IMR-90 (cell line): ENCODE measurements at regions not wholly inside any gene's neighbourhood (a gene's known extent, or its start where the extent isn't known, plus 50 kb on each side); places are given as distances from the start of the nearest gene placed in this dataset.

Experiments
- POLR2A ChIP-seq: IDR thresholded peaks from 2 replicates; pipeline ENCODE4 v1.6.1; 2012; ENCODE audit warnings: mild to moderate bottlenecking, low read depth, low read length
- SMC3 ChIP-seq: fragments of 150-350 bp; IDR thresholded peaks from 2 replicates; pipeline ENCODE4 v1.6.1; 2016; ENCODE audit warnings: low read depth, mild to moderate bottlenecking, antibody characterized with exemption, low read length, moderate library complexity
- TF ChIP-seq, protein P1 (sequence below): conservative IDR thresholded peaks from 2 replicates; pipeline ENCODE4 v1.5.1; 2012; ENCODE audit warnings: mild to moderate bottlenecking, low read depth, low read length, improper control_type of control experiment

DNA sequence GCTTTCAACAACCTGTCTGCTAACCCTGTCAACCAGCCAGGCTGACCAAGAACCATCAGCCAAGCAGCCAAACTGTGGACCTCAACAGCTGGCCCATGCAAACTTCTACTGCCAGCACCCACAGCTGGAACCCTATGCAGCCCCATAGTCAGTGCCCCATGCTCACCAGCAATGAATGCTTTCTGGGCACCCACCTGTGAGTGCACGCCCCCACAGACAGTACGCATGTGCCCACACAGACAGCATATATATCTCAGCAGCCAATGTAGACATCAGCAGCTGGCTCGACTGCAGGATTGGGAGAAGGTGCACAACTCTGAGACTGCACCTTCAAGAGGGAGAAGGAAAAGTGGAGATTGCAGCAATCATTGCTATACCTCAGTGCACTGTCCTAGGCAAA is 1534.6 kb downstream of the GRIK2 start:
- no peak for TF ChIP-seq SMC3
- TF ChIP-seq, protein P1, sequence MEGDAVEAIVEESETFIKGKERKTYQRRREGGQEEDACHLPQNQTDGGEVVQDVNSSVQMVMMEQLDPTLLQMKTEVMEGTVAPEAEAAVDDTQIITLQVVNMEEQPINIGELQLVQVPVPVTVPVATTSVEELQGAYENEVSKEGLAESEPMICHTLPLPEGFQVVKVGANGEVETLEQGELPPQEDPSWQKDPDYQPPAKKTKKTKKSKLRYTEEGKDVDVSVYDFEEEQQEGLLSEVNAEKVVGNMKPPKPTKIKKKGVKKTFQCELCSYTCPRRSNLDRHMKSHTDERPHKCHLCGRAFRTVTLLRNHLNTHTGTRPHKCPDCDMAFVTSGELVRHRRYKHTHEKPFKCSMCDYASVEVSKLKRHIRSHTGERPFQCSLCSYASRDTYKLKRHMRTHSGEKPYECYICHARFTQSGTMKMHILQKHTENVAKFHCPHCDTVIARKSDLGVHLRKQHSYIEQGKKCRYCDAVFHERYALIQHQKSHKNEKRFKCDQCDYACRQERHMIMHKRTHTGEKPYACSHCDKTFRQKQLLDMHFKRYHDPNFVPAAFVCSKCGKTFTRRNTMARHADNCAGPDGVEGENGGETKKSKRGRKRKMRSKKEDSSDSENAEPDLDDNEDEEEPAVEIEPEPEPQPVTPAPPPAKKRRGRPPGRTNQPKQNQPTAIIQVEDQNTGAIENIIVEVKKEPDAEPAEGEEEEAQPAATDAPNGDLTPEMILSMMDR = no peak
- no peak for TF ChIP-seq POLR2A
